IMR-90 (cell line): ENCODE measurements at regions not wholly inside any gene's neighbourhood (a gene's known extent, or its start where the extent isn't known, plus 50 kb on each side); places are given as distances from the start of the nearest gene placed in this dataset.

Source experiments
- ATAC-seq: fragments of 200-7000 bp; cut with Tn5 transposase; 2 replicates; pipeline ENCODE4 v1.9.1; 2020; ENCODE audit warnings: low read depth, mild to moderate bottlenecking, moderate library complexity
- BruUV-seq: library from RNA; stranded (reverse); fragments of 400-500 nt; replicated peaks from 2 replicates; lab custom pipeline; 2021; lab: Mats Ljungman, UMichigan
- CTCF ChIA-PET: fragments of 300-600 bp; formaldehyde crosslinking; extraction: SDS; loops from one replicate; lab custom pipeline; 2021; ENCODE audit warnings: antibody characterized with exemption; lab: Yijun Ruan, JAX
- POLR2A ChIA-PET: fragments of 300-600 bp; sonication (Branson Sonifier 250); formaldehyde crosslinking; loops from one replicate; lab custom pipeline; 2022; ENCODE audit warnings: antibody characterized with exemption; ENCODE audit not compliant: unreplicated experiment; lab: Charles Lee
- DNase-seq: peaks from one replicate; pipeline ENCODE4 v3.0.0; 2013
- H2AFZ ChIP-seq: replicated peaks from 2 replicates; pipeline ENCODE3; 2013; ENCODE audit warnings: low read length, mild to moderate bottlenecking; ENCODE audit not compliant: poor library complexity
- H2AK5ac ChIP-seq: 2 replicates; pipeline ENCODE4 v1.6.1; 2013; ENCODE audit warnings: low read depth, low read length, inconsistent platforms
- H2AK9ac ChIP-seq: replicated peaks from 2 replicates; pipeline ENCODE3; 2013; ENCODE audit warnings: mild to moderate bottlenecking, low read depth, low read length, moderate library complexity; ENCODE audit not compliant: poor library complexity
- H2BK120ac ChIP-seq: 2 replicates; pipeline ENCODE4 v1.6.1; 2013; ENCODE audit warnings: low read depth, low read length, inconsistent platforms
- H2BK15ac ChIP-seq: 3 replicates; pipeline ENCODE4 v1.6.1; 2013; ENCODE audit warnings: low read depth, low read length, inconsistent platforms
- H2BK20ac ChIP-seq: 2 replicates; pipeline ENCODE4 v1.6.1; 2013; ENCODE audit warnings: low read depth, mild to moderate bottlenecking, inconsistent platforms, low read length, moderate library complexity
- H2BK5ac ChIP-seq: 2 replicates; pipeline ENCODE4 v1.6.1; 2013; ENCODE audit warnings: mild to moderate bottlenecking, low read depth, low read length, inconsistent platforms; ENCODE audit not compliant: poor library complexity, severe bottlenecking
- H3K14ac ChIP-seq: replicated peaks from 2 replicates; pipeline ENCODE4 v1.6.1; 2013; ENCODE audit warnings: low read depth, low read length, inconsistent platforms
- H3K18ac ChIP-seq: 2 replicates; pipeline ENCODE4 v1.6.1; 2013; ENCODE audit warnings: low read depth, low read length, control low read depth
- H3K23ac ChIP-seq: 2 replicates; pipeline ENCODE4 v1.6.1; 2013; ENCODE audit warnings: low read depth, low read length, inconsistent platforms
- H3K27ac ChIP-seq: 2 replicates; pipeline ENCODE4 v1.5.1; 2013; ENCODE audit warnings: mild to moderate bottlenecking, control low read depth, low read length; ENCODE audit not compliant: insufficient read depth
- H3K27me3 ChIP-seq: 2 replicates; pipeline ENCODE4 v1.6.1; 2013; ENCODE audit warnings: low read length; ENCODE audit not compliant: control insufficient read depth, insufficient read depth
- H3K36me3 ChIP-seq: 2 replicates; pipeline ENCODE4 v1.6.1; 2013; ENCODE audit warnings: low read length, mixed read lengths; ENCODE audit not compliant: control insufficient read depth, insufficient read depth
- H3K4ac ChIP-seq: 2 replicates; pipeline ENCODE4 v1.6.1; 2013; ENCODE audit warnings: low read depth, low read length, inconsistent platforms
- H3K4me1 ChIP-seq: 2 replicates; pipeline ENCODE4 v1.6.1; 2013; ENCODE audit warnings: low read length, mixed read lengths; ENCODE audit not compliant: control insufficient read depth, insufficient read depth
- H3K4me2 ChIP-seq: 2 replicates; pipeline ENCODE4 v1.6.1; 2013; ENCODE audit warnings: low read depth, mild to moderate bottlenecking, control low read depth, low read length, moderate library complexity
- H3K4me3 ChIP-seq: 2 replicates; pipeline ENCODE4 v1.5.1; 2013; ENCODE audit warnings: low read depth, mild to moderate bottlenecking, control low read depth, low read length, moderate library complexity; ENCODE audit not compliant: insufficient read depth
- H3K56ac ChIP-seq: 2 replicates; pipeline ENCODE4 v1.6.1; 2013; ENCODE audit warnings: low read length, inconsistent platforms; ENCODE audit not compliant: insufficient read depth; ENCODE audit errors: extremely low read depth
- H3K79me1 ChIP-seq, 2 experiments: 2 replicates each; pipeline ENCODE4 v1.6.1; 2013; ENCODE audit warnings: low read length in 2 of 2, inconsistent platforms in 1 of 2, low read depth in 1 of 2
- H3K9ac ChIP-seq: 2 replicates; pipeline ENCODE4 v1.6.1; 2013; ENCODE audit warnings: low read depth, low read length, control low read depth
- H3K9me1 ChIP-seq: 2 replicates; pipeline ENCODE4 v1.6.1; 2013; ENCODE audit warnings: low read length, inconsistent platforms; ENCODE audit not compliant: insufficient read depth
- H3K9me3 ChIP-seq: 2 replicates; pipeline ENCODE4 v1.6.1; 2013; ENCODE audit warnings: low read length; ENCODE audit not compliant: control insufficient read depth, insufficient read depth
- H4K20me1 ChIP-seq: 2 replicates; pipeline ENCODE4 v1.6.1; 2013; ENCODE audit warnings: low read length, inconsistent platforms; ENCODE audit not compliant: insufficient read depth
- H4K5ac ChIP-seq: 2 replicates; pipeline ENCODE4 v1.6.1; 2013; ENCODE audit warnings: mild to moderate bottlenecking, low read depth, low read length, control low read depth
- H4K8ac ChIP-seq, 2 experiments: 2 replicates each; pipeline ENCODE4 v1.6.1; 2013; ENCODE audit warnings: low read depth in 2 of 2, low read length in 2 of 2, control low read depth in 1 of 2, inconsistent platforms in 1 of 2
- H4K91ac ChIP-seq: 2 replicates; pipeline ENCODE4 v1.6.1; 2013; ENCODE audit warnings: low read depth, low read length, inconsistent platforms; ENCODE audit not compliant: insufficient read depth
- BHLHE40 ChIP-seq: fragments of 150-350 bp; IDR thresholded peaks from 2 replicates; pipeline ENCODE4 v1.6.1; 2016; ENCODE audit warnings: mild to moderate bottlenecking, low read depth, low read length
- MAZ ChIP-seq: IDR thresholded peaks from 2 replicates; pipeline ENCODE4 v1.6.1; 2012; ENCODE audit warnings: low read depth, mild to moderate bottlenecking, low read length, improper control_type of control experiment, moderate library complexity, borderline replicate concordance
- NFE2L2 ChIP-seq: fragments of 150-350 bp; IDR thresholded peaks from 2 replicates; pipeline ENCODE4 v1.6.1; 2016; ENCODE audit warnings: low read depth, mild to moderate bottlenecking, low read length
- POLR2A ChIP-seq: IDR thresholded peaks from 2 replicates; pipeline ENCODE4 v1.6.1; 2012; ENCODE audit warnings: mild to moderate bottlenecking, low read depth, low read length
- RCOR1 ChIP-seq: IDR thresholded peaks from 2 replicates; pipeline ENCODE4 v1.6.1; 2012; ENCODE audit warnings: mild to moderate bottlenecking, low read length, improper control_type of control experiment; ENCODE audit not compliant: insufficient replicate concordance
- dilution Hi-C: fragments of 300-500 bp; cut with HindIII; formaldehyde crosslinking; loops from one replicate; pipeline ENCODE4 v1.14.3; 2018; ENCODE audit warnings: low sequenced_read_pairs; ENCODE audit not compliant: unreplicated experiment
- in situ Hi-C: fragments of 300-500 bp; cut with MboI; formaldehyde crosslinking; loops from 3 replicates; pipeline ENCODE4 v1.14.3; 2019; ENCODE audit warnings: low sequenced_read_pairs, inconsistent platforms, mixed read lengths
- intact Hi-C: fragments of 100-400 bp; cut with micrococcal nuclease; formaldehyde crosslinking; loops from 2 replicates; pipeline ENCODE4 v1.10.0; 2022

- H3K9me1 ChIP-seq, result no peaks in the 10 kb centered on the region
- ChIA-PET POLR2A (no interaction called here), CTCF (no interaction called here)
- DNase-seq, result no peak
- in situ Hi-C loops, result no loop called here
- intact Hi-C loops, result no loop called here
- no peak overlapping the region for H3K18ac ChIP-seq
- H2BK5ac ChIP-seq, result no peak overlapping the region
- H2BK120ac ChIP-seq, result no peak overlapping the region
- no peak for TF ChIP-seq NFE2L2
- TF ChIP-seq POLR2A, result no peak
- TF ChIP-seq BHLHE40, result no peak
- no peak for TF ChIP-seq RCOR1
- no peak for TF ChIP-seq MAZ
- H2BK15ac ChIP-seq, result no peak overlapping the region
- no peak overlapping the region for H2AFZ ChIP-seq
- H3K36me3 ChIP-seq, result no peaks in the 10 kb centered on the region
- dilution Hi-C loops, result no loop called here
- no peak overlapping the region for H4K5ac ChIP-seq
- H3K14ac ChIP-seq, result no peak overlapping the region
- H3K9ac ChIP-seq, result no peak overlapping the region
- H3K23ac ChIP-seq, result no peak overlapping the region
- no peaks in the 10 kb centered on the region; the same call in 1 of the 2 replicates for H3K9me3 ChIP-seq
- H2BK20ac ChIP-seq, result no peak overlapping the region
- no peaks in the 10 kb centered on the region for H3K4me1 ChIP-seq
- H4K20me1 ChIP-seq, result no peaks in the 10 kb centered on the region
- no peak for ATAC-seq
- no peak overlapping the region for H3K4ac ChIP-seq
- H4K8ac ChIP-seq, result no peak overlapping the region
- no peak overlapping the region for H4K91ac ChIP-seq
- no peak overlapping the region for H3K4me3 ChIP-seq
- no peak overlapping the region for H3K27ac ChIP-seq
- H3K79me1 ChIP-seq, result no peaks in the 10 kb centered on the region
- no peak overlapping the region for H3K4me2 ChIP-seq
- no peaks in the 10 kb centered on the region for H3K27me3 ChIP-seq
- no peak overlapping the region for H3K56ac ChIP-seq
- no TSS peak for BruUV-seq
- H2AK5ac ChIP-seq, result no peak overlapping the region
- no peak overlapping the region for H2AK9ac ChIP-seq
Measured at GRCh38 chr6:101199441-101199840, 194.1 kb upstream of the GRIK2 start.
